ENCODE measurements at regions not wholly inside any gene's neighbourhood (a gene's known extent, or its start where the extent isn't known, plus 50 kb on each side); places are given as distances from the start of the nearest gene placed in this dataset.

GRCh38 chr3:44065311-44066094, 176.2 kb upstream of the TOPAZ1 start:
- no peak for DNase-seq (ENCODE audit: low spot score)
- in situ Hi-C loops (cut with MboI; ENCODE audit: low sequenced_read_pairs, unreplicated experiment), result no loop called here
- TF ChIP-seq CTCF (IDR thresholded peaks at IDR 0.05; ENCODE audit: borderline replicate concordance, control extremely low read depth, extremely low read depth, insufficient read depth, missing control alignments), result no peak

- in situ Hi-C loops (cut with MboI; ENCODE audit: low sequenced_read_pairs, unreplicated experiment), result no loop called here
- no peak for DNase-seq (ENCODE audit: low spot score)
- no peak for TF ChIP-seq CTCF (IDR thresholded peaks at IDR 0.05; ENCODE audit: borderline replicate concordance, control extremely low read depth, extremely low read depth, insufficient read depth, missing control alignments)
These were observed 174.9 kb upstream of the TOPAZ1 start for GRCh38 chr3:44066806-44067205.

- no peak for TF ChIP-seq CTCF (IDR thresholded peaks at IDR 0.05; ENCODE audit: borderline replicate concordance, control extremely low read depth, extremely low read depth, insufficient read depth, missing control alignments)
- in situ Hi-C loops (cut with MboI; ENCODE audit: low sequenced_read_pairs, unreplicated experiment), result no loop called here
- no peak for DNase-seq (ENCODE audit: low spot score)
These were observed 174.3 kb upstream of the TOPAZ1 start for GRCh38 chr3:44067431-44067830.

- no peak for DNase-seq (ENCODE audit: low spot score)
- no peak for TF ChIP-seq CTCF (IDR thresholded peaks at IDR 0.05; ENCODE audit: borderline replicate concordance, control extremely low read depth, extremely low read depth, insufficient read depth, missing control alignments)
- in situ Hi-C loops (cut with MboI; ENCODE audit: low sequenced_read_pairs, unreplicated experiment), result no loop called here
These were observed 172.9 kb upstream of the TOPAZ1 start for GRCh38 chr3:44068753-44069152.

- in situ Hi-C loops (cut with MboI; ENCODE audit: low sequenced_read_pairs, unreplicated experiment), result no loop called here
- TF ChIP-seq CTCF (IDR thresholded peaks at IDR 0.05; ENCODE audit: borderline replicate concordance, control extremely low read depth, extremely low read depth, insufficient read depth, missing control alignments), result no peak
- no peak for DNase-seq (ENCODE audit: low spot score)
These were observed 172.4 kb upstream of the TOPAZ1 start for GRCh38 chr3:44069276-44069675.

GRCh38 chr3:44070841-44071546, 170.7 kb upstream of the TOPAZ1 start:
- no peak for TF ChIP-seq CTCF (IDR thresholded peaks at IDR 0.05; ENCODE audit: borderline replicate concordance, control extremely low read depth, extremely low read depth, insufficient read depth, missing control alignments)
- in situ Hi-C loops (cut with MboI; ENCODE audit: low sequenced_read_pairs, unreplicated experiment), result no loop called here

More at GRCh38 chr3:44070841-44071546, 170.7 kb upstream of the TOPAZ1 start:
- DNase-seq (ENCODE audit: low spot score), result no peak
